HL-60/S4 (cell line): ENCODE measurements at regions not wholly inside any gene's neighbourhood (a gene's known extent, or its start where the extent isn't known, plus 50 kb on each side); places are given as distances from the start of the nearest gene placed in this dataset.

Experiments
- in situ Hi-C: fragments of 300-500 bp; cut with MboI; formaldehyde crosslinking; loops from 2 replicates; pipeline ENCODE4 v1.14.3; 2022; ENCODE audit warnings: low sequenced_read_pairs

DNA sequence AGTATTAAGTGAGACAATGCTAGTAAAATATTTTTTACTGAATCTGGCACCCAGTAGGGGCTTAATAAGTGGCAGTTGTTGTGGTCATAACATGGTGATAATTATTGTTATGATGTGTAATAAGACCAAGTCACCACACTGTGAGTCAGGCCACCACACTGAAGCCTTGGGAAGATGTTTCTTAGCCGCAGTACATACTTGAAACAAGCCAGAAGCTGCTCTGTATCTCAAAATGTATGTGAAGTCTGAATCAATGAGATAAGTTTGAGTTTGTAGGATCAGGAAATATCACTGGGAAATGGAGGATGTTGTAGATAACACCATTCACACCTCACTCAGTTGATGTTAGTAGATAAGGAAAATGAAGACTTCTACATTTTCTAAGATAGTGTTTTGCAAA is 51.3 kb upstream of the PTPN3 start:
- in situ Hi-C loops, result no loop called here

DNA sequence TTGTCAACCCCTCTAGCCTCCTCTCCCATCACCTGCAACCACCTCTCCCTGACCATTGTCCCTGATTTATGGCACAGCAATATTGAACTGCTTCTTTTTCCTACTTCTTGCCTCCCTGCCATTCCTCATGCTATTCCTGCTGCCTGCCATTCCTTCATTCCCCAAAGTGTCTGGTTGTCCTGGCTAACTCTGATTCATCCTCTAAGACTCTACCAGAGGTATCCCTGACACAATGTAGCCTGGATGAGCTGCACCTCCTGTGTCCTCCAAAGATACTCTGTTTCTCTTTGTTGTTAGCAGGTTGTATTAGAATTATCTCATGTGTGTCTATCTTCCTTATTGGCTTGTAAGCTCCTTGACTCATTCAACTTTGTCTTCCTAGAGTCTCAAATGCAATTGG is 53.5 kb upstream of the PTPN3 start:
- in situ Hi-C loops, result no loop called here

DNA sequence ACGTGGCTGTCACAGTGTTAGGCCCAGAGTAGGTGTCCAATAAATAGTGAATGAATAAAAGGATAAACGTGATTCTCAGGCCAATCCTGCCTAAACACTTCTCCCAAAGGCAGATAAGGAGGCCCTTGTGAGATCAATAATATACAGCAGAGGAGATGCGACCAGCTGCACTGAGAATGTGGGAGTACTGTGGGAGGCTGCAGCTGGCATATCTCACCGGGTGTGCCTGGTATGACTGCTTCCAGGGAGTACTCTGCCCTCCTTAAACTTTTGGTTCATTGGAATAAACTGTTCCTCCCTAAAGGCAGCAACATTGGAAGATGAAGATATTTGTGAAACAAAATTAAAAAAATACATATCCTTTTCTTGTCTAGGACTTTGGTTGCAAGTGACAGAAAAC is 57.1 kb upstream of the PTPN3 start:
- in situ Hi-C loops, result no loop called here

- in situ Hi-C loops, result no loop called here
Observed at GRCh38 chr9:109556061-109556460, 58.0 kb upstream of the PTPN3 start.

- in situ Hi-C loops, result no loop called here
Observed at GRCh38 chr9:109556786-109557185, 58.7 kb upstream of the PTPN3 start.

DNA sequence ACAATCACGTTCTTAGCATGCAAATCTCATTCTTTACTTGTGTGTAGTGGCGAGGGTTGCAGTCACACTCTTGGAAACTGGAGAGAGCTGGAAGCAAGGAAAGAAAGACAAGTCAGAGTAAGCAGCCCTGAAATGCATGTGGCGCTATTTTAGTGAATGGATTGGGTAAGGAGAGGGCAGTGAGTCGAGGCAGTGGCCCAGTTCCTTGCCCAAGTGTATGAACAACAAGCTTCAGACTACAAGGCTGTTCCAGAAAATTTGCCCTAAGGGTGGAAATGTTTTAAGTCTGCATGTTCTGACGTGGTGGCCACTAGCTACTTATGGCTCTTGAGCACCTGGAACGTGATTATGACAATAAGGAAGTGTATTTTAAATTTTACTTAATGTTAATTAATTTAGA is 59.4 kb upstream of the PTPN3 start:
- in situ Hi-C loops, result no loop called here

- in situ Hi-C loops, result no loop called here
Observed at GRCh38 chr9:109558718-109559151, 60.6 kb upstream of the PTPN3 start.

DNA sequence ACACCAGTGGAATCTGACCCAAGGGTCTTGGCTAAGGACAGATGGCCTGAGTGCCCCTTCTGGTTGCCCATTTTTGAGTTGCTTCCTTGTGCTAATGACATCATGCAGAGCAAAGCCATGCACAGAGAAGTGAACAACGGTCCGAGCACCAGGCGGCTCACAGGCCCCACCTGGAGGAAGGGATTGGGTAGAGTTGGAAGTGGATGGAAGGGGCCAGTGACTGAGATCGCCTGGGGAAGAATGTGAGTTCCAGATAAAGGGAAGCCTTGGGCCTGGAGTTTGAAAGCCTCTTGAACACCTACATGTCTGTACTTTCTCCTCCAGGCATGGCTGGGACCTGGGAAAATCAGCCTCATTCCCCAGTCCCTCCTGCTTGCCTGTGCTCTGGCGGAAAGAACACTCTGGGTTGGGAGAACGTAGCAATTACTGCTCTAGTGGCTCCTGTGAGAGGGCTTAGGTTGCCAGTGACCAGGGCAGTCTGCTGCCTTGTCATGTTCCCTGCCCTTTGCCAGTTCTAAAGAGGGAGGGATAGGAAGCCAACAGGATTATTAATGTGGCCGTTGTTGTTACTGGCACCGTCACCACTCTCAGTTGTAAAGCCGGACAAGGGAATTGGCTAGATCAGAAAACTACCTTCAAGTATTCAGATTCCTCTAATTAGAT is 62.5 kb upstream of the PTPN3 start:
- in situ Hi-C loops, result no loop called here

DNA sequence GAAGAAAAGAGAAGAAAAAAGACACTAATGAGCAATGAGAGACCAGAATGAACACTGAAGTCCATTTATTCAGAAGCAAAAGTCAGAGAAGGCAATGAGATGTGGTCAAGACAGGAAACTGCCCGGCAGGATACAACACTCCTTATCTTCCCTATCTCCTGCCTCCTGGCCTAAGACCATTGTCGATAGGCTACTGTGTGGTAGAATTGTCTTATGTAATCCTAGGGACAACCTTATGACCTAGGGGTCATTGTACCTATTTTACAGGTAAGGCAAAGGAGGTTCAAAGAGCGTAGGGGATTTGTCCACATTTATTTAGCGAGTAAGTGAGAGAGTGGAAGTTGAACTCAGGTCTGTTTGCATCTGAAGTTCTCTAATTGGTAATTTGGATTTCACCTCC is 63.0 kb upstream of the PTPN3 start:
- in situ Hi-C loops, result no loop called here

- in situ Hi-C loops, result no loop called here
Observed at GRCh38 chr9:109568089-109568488, 70.0 kb upstream of the PTPN3 start.

DNA sequence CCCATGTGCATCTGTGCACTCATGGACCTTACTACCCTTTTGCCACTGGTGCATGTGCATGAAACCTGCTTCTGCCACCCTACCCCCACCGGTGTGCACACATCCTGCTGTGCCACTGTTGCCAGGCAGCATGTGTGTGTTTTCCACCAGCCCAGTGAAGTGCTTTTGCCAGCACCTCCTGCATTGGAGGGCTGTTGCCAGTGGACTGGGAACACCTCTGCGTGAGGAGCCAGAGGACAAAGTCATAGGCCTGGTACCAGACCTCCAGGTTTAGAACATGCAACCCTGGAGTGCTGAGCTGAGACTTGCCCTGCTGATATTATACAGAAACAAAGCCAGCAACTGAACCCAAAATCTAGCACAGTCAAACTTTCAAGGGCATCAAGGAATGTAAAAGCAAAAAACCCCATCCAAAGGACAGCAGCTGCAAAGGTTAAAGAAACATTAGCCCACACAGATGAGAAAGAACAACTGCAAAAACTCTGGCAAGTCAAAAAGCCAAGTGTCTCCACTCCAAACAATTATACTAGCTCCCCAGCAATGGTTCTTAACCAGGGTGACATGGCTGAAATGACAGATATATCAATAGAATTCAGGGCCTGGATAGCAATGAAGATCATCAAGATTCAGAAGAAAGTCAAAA is 70.6 kb upstream of the PTPN3 start:
- in situ Hi-C loops, result no loop called here

DNA sequence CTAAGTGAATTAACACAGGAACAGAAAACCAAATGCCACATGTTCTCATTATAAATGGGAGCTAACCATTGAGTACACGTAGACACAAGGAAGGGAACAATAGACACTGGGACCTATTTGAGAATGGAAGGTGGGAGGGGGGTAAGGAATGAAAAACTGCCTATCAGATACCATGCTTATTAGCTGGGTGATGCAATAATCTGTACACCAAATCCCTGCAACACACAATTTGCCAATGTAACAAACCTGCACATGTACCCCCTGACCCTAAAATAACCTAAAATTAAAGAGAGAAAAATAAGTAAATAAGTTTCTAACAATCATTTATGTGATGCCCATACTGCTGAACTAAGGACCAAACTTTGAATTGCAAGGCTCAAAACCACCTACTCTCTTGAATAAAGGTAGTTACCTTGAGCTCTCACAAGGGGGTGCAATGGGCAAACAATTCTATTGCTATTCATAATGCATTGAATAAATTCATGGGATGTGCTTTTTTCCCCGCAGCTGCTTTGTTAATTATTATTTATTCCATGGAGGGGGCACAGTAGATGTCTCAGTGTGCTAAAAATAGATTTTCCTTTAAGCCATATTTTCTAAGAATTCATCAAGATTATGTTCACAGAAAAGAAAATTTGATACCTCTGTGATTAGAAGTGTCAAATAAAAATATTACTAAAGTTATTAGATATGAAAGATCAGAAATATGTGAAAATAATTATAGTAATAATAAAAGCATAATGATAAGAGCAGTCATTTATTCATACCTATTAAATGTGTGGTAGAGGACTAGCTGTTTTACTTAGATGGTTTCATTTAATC is 76.2 kb upstream of the PTPN3 start:
- in situ Hi-C loops, result no loop called here

GRCh38 chr9:109576762-109577161 is 78.7 kb upstream of the PTPN3 start:
- in situ Hi-C loops, result loop anchor here (25.0 kb wide), 1 partner anchor 636 kb away; the partner anchor contains the start of gene C9orf152

DNA sequence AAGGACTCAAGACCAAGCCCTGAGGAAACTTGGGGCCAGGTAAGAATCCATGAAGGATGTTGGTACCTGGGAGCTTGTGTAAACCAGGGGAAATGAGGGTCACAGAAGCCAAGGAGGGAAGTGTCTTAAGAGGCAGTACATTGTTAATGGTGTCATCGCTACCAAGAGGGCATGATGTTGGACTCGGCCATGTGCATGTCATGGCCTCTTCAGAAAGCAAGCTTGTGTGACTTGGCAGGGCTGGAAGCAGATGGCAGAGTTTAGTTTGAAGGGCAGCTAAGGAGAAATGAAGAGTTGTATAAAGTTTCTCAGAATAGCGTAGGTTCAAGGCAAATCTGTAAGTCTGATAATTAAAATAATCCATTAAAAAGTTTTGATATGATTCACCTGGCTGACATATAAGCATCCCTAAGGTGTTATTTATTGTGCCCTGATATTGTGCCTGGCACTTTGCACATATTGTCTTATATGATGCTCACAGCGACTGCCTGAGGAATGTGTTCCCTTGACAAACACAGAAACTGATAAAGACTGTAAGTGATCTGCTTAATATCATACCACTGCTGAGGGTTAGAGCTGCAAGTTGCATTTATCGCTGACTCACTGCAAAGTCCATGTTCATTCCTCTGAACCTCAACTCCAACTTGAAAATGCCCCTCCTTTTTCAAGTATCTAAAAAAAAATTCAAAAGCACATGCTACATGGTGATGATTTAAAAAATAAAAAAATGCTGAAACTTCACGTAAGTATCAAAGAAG is 81.3 kb upstream of the PTPN3 start:
- in situ Hi-C loops, result loop anchor here (25.0 kb wide), 1 partner anchor 633 kb away; the partner anchor contains the start of gene C9orf152

DNA sequence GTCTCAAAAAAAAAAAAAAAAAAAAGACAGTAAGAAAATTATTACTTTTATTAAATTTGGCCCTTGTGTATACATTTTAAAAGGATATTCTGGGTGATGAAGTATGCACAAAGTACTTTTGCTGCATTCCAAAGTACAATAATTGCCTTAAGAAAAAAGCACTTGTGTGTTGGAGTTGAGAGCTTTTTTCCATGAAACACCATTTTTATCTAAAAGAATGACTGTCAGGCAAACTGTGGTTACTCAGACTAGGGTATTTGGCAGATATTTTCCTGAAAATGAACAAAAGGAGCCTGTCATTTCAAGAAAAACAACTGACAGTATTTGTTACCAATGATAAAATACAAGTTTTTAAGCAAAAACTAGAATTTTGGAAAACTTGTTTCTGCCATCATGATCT is 84.3 kb upstream of the PTPN3 start:
- in situ Hi-C loops, result loop anchor here (25.0 kb wide), 1 partner anchor 630 kb away; the partner anchor contains the start of gene C9orf152

DNA sequence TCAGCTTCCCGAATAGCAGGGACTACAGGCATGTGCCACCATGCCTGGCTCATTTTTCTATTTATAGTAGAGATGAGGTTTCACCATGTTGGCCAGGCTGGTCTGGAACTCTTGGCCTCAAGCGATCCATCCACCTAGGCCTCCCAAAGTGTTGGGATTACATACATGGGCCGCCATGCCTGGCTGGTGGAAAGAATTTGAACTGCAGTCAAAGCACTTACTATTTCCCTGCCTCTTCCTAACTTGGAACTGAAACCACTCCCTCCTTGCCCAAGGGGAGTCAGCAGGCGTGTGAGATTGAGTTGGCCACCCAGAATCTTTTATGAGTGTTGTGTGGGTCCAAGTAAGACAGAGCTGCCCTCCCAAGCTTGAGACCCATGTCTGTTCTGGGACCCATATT is 86.1 kb upstream of the PTPN3 start:
- in situ Hi-C loops, result loop anchor here (25.0 kb wide), 1 partner anchor 628 kb away; the partner anchor contains the start of gene C9orf152

- in situ Hi-C loops, result loop anchor here (25.0 kb wide), 1 partner anchor 627 kb away; the partner anchor contains the start of gene C9orf152
Observed at GRCh38 chr9:109585796-109586195, 87.7 kb upstream of the PTPN3 start.

DNA sequence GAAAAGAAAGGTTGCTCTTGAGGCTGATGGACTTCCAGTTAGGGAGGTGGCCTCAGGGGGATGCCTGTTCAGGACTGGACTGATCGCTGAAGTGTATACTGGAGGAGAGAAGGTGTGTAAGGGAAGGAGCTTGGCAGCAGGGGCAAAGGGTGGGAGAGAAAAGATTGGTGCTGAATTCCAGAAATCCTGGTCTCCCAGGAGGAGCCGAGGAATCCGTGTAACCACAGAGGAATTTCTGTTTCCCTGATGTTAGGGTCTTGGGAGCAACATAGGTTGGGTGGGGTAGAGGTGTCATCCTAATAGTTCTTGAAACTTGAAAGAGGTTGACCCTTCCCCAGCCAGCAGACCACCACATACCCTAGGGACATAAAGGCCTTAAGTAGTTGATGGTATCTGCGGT is 88.9 kb upstream of the PTPN3 start:
- in situ Hi-C loops, result loop anchor here (25.0 kb wide), 1 partner anchor 625 kb away; the partner anchor contains the start of gene C9orf152

GRCh38 chr9:109588415-109588814 is 90.3 kb upstream of the PTPN3 start:
- in situ Hi-C loops, result loop anchor here (25.0 kb wide), 1 partner anchor 624 kb away; the partner anchor contains the start of gene C9orf152

GRCh38 chr9:109590966-109591365 is 92.9 kb upstream of the PTPN3 start:
- in situ Hi-C loops, result loop anchor here (25.0 kb wide), 1 partner anchor 621 kb away; the partner anchor contains the start of gene C9orf152
